Mucosa of descending colon (tissue), 3 donors: ENCODE measurements at regions not wholly inside any gene's neighbourhood (a gene's known extent, or its start where the extent isn't known, plus 50 kb on each side); places are given as distances from the start of the nearest gene placed in this dataset.
"Not testable (repeated sequence)": the region's sequence is repeated elsewhere in the genome, so short reads cannot be mapped to it uniquely, and the experiment has no call there.

ENCODE experiments used
- ATAC-seq: fragments of 200-7000 bp; cut with Tn5 transposase; one replicate; pipeline ENCODE4 v1.9.1; 2020; ENCODE audit warnings: mild to moderate bottlenecking, moderate library complexity
- DNase-seq, 3 donors: peaks; one replicate each; pipeline ENCODE4 v3.0.0-alpha.2; 2020
- H3K36me3 ChIP-seq: fragments of 200-600 bp; one replicate; pipeline ENCODE4 v1.8.0; 2021; ENCODE audit warnings: low read depth, mild to moderate bottlenecking
- H3K4me1 ChIP-seq: fragments of 200-600 bp; one replicate; pipeline ENCODE4 v1.8.0; 2021; ENCODE audit warnings: low read depth, mild to moderate bottlenecking
- H3K4me3 ChIP-seq: fragments of 200-600 bp; one replicate; pipeline ENCODE4 v1.8.0; 2021; ENCODE audit warnings: mild to moderate bottlenecking
- H3K9me3 ChIP-seq: fragments of 200-600 bp; one replicate; pipeline ENCODE4 v1.8.0; 2021; ENCODE audit warnings: mild to moderate bottlenecking
- intact Hi-C, 2 donors: fragments of 100-400 bp; cut with DNase I in 1 of 2; cut with micrococcal nuclease in 1 of 2; formaldehyde crosslinking; loops; one replicate each; pipeline versions ENCODE4 v1.11.0 to v1.11.1; 2022; cut with DNase I, micrococcal nuclease
- TF ChIP-seq, protein P1 (sequence below): fragments of 200-600 bp; IDR thresholded peaks from one replicate; pipeline ENCODE4 v1.8.0; 2022; ENCODE audit warnings: antibody characterized with exemption, mild to moderate bottlenecking
- donor health status: DM: no; HTN: no; CAD: no; lungs with moderate emphysema.
- donor health status: DM: no; HTN: no; CAD: no.
- donor health status: DM: no; HTN: yes; CAD: no.

DNA sequence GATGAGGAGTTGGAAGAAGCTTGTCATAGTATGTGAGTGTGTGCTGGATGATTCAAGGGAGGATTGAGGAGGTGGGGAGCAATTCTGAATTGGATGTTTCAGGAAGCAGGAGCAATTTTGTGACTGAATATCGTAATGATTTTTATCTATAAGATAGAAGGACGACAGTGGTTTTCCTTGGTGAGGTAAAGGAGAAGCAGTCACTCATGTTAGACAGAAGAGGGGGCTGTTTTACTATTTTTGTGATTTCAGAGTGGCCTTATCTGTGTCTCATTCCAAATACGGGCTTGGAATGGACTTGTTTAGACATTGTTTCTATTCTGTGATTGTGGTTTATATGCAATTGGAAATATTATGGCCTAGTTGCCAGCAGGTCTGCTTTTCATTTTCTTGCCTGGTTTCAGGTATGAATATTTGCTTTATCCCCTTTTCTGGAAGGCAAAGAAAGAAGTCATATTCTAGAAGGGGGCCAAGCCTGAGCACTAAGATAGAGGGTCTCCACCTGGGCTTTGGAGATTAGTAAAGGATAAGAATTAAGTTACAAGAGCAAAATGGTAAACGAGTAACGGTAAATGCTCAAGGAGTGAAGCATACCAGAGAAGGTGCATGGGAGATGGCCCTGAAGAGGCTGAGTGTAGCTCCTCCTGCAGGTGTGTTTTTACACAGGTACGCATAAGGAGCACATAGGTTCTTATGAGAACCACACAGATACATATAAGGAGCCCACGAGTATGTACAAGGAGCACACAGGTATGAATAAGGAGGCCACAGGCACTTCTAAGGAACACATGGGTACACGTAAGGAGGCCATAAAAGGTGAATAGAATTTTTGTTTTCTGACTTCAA is 124.6 kb upstream of the KCNAB1 start:
- ATAC-seq, result peak; percentile 49
- intact Hi-C loops, result no loop called here
- H3K4me3 ChIP-seq, result no peak overlapping the region
- TF ChIP-seq, protein P1, sequence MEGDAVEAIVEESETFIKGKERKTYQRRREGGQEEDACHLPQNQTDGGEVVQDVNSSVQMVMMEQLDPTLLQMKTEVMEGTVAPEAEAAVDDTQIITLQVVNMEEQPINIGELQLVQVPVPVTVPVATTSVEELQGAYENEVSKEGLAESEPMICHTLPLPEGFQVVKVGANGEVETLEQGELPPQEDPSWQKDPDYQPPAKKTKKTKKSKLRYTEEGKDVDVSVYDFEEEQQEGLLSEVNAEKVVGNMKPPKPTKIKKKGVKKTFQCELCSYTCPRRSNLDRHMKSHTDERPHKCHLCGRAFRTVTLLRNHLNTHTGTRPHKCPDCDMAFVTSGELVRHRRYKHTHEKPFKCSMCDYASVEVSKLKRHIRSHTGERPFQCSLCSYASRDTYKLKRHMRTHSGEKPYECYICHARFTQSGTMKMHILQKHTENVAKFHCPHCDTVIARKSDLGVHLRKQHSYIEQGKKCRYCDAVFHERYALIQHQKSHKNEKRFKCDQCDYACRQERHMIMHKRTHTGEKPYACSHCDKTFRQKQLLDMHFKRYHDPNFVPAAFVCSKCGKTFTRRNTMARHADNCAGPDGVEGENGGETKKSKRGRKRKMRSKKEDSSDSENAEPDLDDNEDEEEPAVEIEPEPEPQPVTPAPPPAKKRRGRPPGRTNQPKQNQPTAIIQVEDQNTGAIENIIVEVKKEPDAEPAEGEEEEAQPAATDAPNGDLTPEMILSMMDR, result no peak
- H3K4me1 ChIP-seq, result no peaks in the 10 kb centered on the region
- no peak for DNase-seq
- peaks cover 2% of the 10 kb centered on the region for H3K9me3 ChIP-seq
- H3K36me3 ChIP-seq, result no peaks in the 10 kb centered on the region

DNA sequence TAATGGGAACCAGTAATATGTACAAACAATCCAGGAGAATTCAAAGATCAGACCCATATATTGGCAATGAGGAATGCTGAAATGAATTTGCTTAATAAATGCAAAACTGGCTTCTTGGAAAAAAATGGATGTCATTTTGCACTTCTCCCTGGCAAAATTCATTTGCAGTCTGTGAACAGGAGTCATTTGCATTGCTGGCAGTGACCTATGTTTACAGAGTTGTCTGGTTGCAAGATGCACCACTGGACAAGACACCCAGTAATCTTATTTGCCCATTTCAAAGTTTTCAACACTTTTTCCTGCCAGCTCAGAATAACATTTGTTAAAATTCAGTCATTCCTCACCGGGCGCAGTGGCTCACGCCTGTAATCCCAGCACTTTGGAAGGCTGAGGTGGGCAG is 123.5 kb upstream of the KCNAB1 start:
- intact Hi-C loops, result no loop called here
- peaks cover 2% of the 10 kb centered on the region for H3K9me3 ChIP-seq
- no peak overlapping the region for H3K4me3 ChIP-seq
- no peaks in the 10 kb centered on the region for H3K36me3 ChIP-seq
- DNase-seq (no peak), ATAC-seq (no peak)
- H3K4me1 ChIP-seq, result no peaks in the 10 kb centered on the region
- TF ChIP-seq, protein P1, result no peak

DNA sequence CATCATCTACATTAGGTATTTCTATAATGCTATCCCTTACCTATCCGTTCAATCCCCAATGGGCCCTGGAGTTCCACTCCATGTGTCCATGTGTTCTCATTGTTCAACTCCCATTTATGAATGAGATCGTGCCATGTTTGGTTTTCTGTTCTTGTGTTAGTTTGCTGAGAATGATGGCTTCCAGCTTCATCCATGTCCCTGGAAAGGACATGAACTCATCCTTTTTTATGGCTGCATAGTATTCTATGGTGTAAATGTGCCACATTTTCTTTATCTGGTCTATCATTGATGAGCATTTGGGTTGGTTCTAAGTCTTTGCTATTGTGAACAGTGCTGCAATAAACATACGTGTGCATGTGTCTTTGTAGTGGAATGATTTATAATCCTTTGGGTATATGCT is 122.2 kb upstream of the KCNAB1 start:
- H3K36me3 ChIP-seq, H3K9me3 ChIP-seq, H3K4me1 ChIP-seq, DNase-seq, H3K4me3 ChIP-seq, intact Hi-C loops, ATAC-seq: not testable (repeated sequence)

DNA sequence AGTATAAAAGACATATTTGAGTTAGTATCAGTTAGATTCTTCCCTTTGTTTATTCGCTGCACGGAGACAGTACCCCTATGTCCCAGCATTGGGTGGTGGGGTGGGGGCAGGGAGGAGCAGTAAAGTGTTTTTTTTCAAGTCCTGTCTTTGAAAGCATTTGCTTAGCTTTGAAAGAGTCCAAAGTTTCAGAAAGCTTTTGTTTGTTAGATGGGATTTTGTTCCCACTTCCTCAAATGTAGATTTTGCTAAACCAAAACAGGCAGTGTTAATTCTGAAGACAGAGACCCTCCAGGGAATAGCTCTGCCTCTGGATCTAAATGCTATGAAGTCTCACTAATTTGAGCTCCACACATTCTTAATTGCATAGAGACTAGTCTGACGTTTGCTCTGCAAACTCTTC is 114.6 kb upstream of the KCNAB1 start:
- Histone ChIP-seq H3K9me3 (no peaks in the 10 kb centered on the region), H3K4me3 (no peak overlapping the region), H3K36me3 (no peaks in the 10 kb centered on the region), H3K4me1 (no peaks in the 10 kb centered on the region)
- ATAC-seq, result no peak
- intact Hi-C loops, result no loop called here
- TF ChIP-seq, protein P1, result no peak
- DNase-seq, result no peak

DNA sequence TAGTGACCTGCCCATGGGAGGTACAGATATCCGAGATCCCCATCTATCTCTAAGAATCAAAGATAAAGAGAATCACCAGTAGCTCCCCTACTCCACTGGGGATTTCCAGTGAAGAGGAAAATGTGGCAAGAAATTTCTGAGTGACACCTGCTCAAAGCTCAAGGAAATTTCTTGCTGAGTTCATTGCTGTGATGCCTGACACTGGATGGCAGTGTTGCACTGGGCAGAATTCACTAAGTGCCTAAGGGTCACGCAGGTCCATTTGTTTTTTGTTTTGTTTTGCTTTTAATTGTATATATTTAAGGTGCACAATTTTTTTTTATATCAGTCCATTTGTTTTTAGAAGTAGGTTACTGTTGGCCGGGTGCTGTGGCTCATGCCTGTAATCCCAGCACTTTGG is 109.5 kb upstream of the KCNAB1 start:
- no peak overlapping the region for H3K4me3 ChIP-seq
- TF ChIP-seq, protein P1, result no peak
- peak in 1 of 3 donors; percentile 7 for DNase-seq
- H3K9me3 ChIP-seq, result no peaks in the 10 kb centered on the region
- H3K4me1 ChIP-seq, result no peaks in the 10 kb centered on the region
- intact Hi-C loops, result no loop called here
- ATAC-seq, result no peak
- no peaks in the 10 kb centered on the region for H3K36me3 ChIP-seq

DNA sequence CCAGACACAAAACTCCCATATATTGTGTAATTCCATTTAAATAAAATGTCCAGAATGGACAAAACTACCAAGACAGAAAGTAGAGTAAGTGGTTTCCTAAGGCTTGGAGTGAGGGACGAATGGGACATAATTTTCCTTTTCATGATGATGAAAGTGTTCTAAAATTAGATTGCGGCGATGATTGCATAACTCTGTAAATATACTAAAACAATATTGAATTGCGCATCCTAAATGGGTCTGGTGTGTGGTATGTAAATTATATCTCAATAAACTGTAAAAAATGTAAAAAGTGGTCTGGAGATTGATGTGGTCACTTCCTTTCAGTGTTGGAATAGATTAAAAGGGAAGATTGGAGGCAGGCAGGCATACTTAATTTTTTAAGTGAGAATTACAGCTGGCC is 105.9 kb upstream of the KCNAB1 start:
- intact Hi-C loops, result no loop called here
- H3K4me3 ChIP-seq, result no peak overlapping the region

More for the DNA sequence above, 105.9 kb upstream of the KCNAB1 start:
- H3K36me3 ChIP-seq, result no peaks in the 10 kb centered on the region
- no peaks in the 10 kb centered on the region for H3K9me3 ChIP-seq
- no peaks in the 10 kb centered on the region for H3K4me1 ChIP-seq
- ATAC-seq, result no peak
- no peak for DNase-seq
- TF ChIP-seq, protein P1, result no peak
